ENCODE measurements at regions not wholly inside any gene's neighbourhood (a gene's known extent, or its start where the extent isn't known, plus 50 kb on each side); places are given as distances from the start of the nearest gene placed in this dataset.

GRCh38 chr18:22113144-22113844 lies 56.1 kb upstream of the GATA6 start:
- Mint-ChIP-seq H3K4me3 (no peak overlapping the region), H3K27me3 (ENCODE audit: low read depth) (no peaks in the 10 kb centered on the region), H3K36me3 (ENCODE audit: insufficient read depth) (no peaks in the 10 kb centered on the region), H3K4me1 (ENCODE audit: low read depth) (no peaks in the 10 kb centered on the region), H3K9me3 (no peaks in the 10 kb centered on the region)
- ATAC-seq, result no peak
- no peak for DNase-seq

DNA sequence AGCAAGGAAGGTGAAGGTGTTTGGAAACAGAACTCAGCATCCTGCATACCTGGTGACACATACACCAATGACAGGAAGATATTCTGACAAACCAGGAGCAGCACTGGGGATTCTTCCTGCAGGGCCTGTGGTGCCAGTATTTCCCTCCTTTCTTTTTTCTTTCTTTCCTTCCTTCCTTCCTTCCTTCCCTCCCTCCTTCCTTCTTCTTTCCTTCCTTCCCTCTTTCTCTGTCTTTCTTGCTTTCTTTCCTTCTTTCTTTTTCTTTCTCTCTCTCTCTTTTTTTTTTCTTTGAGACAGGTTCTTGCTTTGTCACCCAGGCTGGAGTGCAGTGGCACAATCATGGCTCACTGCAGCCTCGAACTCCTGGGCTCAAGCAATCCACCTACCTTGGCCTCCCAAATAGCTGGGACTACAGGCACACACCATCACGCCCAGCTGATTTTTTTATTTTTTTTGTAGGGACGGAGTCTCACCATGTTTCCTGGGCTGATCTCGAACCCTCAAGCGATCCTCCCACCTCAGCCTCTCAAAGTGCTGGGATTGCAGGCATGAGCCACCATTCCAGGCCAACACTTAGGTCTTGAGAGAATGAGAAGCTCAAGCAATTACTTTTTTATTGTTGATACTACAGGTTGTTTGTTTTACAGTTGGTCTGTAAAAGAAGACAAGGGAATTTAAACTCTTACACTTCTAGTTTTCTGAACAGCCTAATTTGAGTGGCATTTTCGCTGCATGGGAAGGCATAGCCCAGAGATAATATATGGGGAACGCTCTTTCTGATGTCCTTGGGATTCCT lies 54.7 kb upstream of the GATA6 start:
- H3K9me3 Mint-ChIP-seq, result no peaks in the 10 kb centered on the region
- H3K4me1 Mint-ChIP-seq (ENCODE audit: low read depth), result no peaks in the 10 kb centered on the region
- no peak overlapping the region for H3K4me3 Mint-ChIP-seq
- no peak for ATAC-seq
- H3K27me3 Mint-ChIP-seq (ENCODE audit: low read depth), result no peaks in the 10 kb centered on the region
- no peak for DNase-seq
- H3K36me3 Mint-ChIP-seq (ENCODE audit: insufficient read depth), result no peaks in the 10 kb centered on the region

GRCh38 chr18:22115573-22115972 lies 53.8 kb upstream of the GATA6 start:
- H3K9me3 Mint-ChIP-seq, result no peaks in the 10 kb centered on the region
- H3K4me3 Mint-ChIP-seq, result no peak overlapping the region
- no peaks in the 10 kb centered on the region for H3K36me3 Mint-ChIP-seq (ENCODE audit: insufficient read depth)
- ATAC-seq, result no peak
- H3K4me1 Mint-ChIP-seq (ENCODE audit: low read depth), result no peaks in the 10 kb centered on the region
- no peak for DNase-seq
- no peaks in the 10 kb centered on the region for H3K27me3 Mint-ChIP-seq (ENCODE audit: low read depth)

Measured in activated T-cell treated with anti-CD3 and anti-CD28 coated beads, Interleukin-2, amount 50 U/mL, for 4 hours (primary cell).